HG02763 (cell line): ENCODE measurements at regions not wholly inside any gene's neighbourhood (a gene's known extent, or its start where the extent isn't known, plus 50 kb on each side); places are given as distances from the start of the nearest gene placed in this dataset.

Source experiments
- ATAC-seq: cut with Tn5 transposase; IDR thresholded peaks from one replicate; pipeline ENCODE4 v1.9.1; 2021; ENCODE audit warnings: mild to moderate bottlenecking, moderate library complexity; ENCODE audit not compliant: unreplicated experiment

GRCh38 chr13:73902847-73903246 lies 231.4 kb downstream of the KLF12 start:
- no peak for ATAC-seq

GRCh38 chr13:73902296-73902695 lies 231.9 kb downstream of the KLF12 start:
- no peak for ATAC-seq

GRCh38 chr13:73901324-73902068 lies 232.7 kb downstream of the KLF12 start:
- no peak for ATAC-seq

- ATAC-seq, result no peak
These were observed 233.6 kb downstream of the KLF12 start for GRCh38 chr13:73900591-73900990.

GRCh38 chr13:73898899-73899298 lies 235.3 kb downstream of the KLF12 start:
- ATAC-seq, result no peak

- no peak for ATAC-seq
These were observed 235.9 kb downstream of the KLF12 start for GRCh38 chr13:73898276-73898675.

- ATAC-seq, result no peak
These were observed 239.1 kb downstream of the KLF12 start for GRCh38 chr13:73894995-73895571.

GRCh38 chr13:73893833-73894232 lies 240.4 kb downstream of the KLF12 start:
- ATAC-seq, result no peak

- ATAC-seq, result no peak
These were observed 242.4 kb downstream of the KLF12 start for GRCh38 chr13:73891805-73892204.

- ATAC-seq, result no peak
These were observed 251.0 kb downstream of the KLF12 start for GRCh38 chr13:73883162-73883561.

- ATAC-seq, result no peak
These were observed 253.8 kb downstream of the KLF12 start for GRCh38 chr13:73880365-73880764.

- ATAC-seq, result no peak
These were observed 254.7 kb downstream of the KLF12 start for GRCh38 chr13:73879346-73880015.

- no peak for ATAC-seq
These were observed 256.8 kb downstream of the KLF12 start for GRCh38 chr13:73877399-73877798.

- no peak for ATAC-seq
These were observed 257.9 kb downstream of the KLF12 start for GRCh38 chr13:73876323-73876722.

GRCh38 chr13:73873940-73874830 lies 260.0 kb downstream of the KLF12 start:
- ATAC-seq, result no peak

- no peak for ATAC-seq
These were observed 261.8 kb downstream of the KLF12 start for GRCh38 chr13:73872397-73872796.

- ATAC-seq, result no peak
These were observed 263.0 kb downstream of the KLF12 start for GRCh38 chr13:73870970-73871935.

- ATAC-seq, result no peak
These were observed 264.0 kb downstream of the KLF12 start for GRCh38 chr13:73870036-73870741.

GRCh38 chr13:73865027-73865426 lies 269.2 kb downstream of the KLF12 start:
- ATAC-seq, result no peak
